WTC11 (cell line): ENCODE measurements at regions not wholly inside any gene's neighbourhood (a gene's known extent, or its start where the extent isn't known, plus 50 kb on each side); places are given as distances from the start of the nearest gene placed in this dataset.
"Not testable (repeated sequence)": the region's sequence is repeated elsewhere in the genome, so short reads cannot be mapped to it uniquely, and the experiment has no call there.

ENCODE experiments used
- ATAC-seq: fragments of 200-7000 bp; cut with Tn5 transposase; 2 replicates; pipeline ENCODE4 v1.10.0; 2021; ENCODE audit warnings: mild to moderate bottlenecking, moderate library complexity
- CTCF ChIA-PET: fragments of 300-600 bp; sonication (Branson Sonifier 250); formaldehyde crosslinking; loops from one replicate; lab custom pipeline; 2021; ENCODE audit warnings: antibody characterized with exemption; lab: Charles Lee
- POLR2A ChIA-PET: fragments of 350-600 bp; sonication (Branson Sonifier 250); formaldehyde crosslinking; loops from one replicate; lab custom pipeline; 2021; ENCODE audit warnings: antibody characterized with exemption; lab: Charles Lee
- DNase-seq: peaks from one replicate; pipeline ENCODE4 v3.0.0; 2021; ENCODE audit warnings: low spot score
- H3K27ac Mint-ChIP-seq: 2 replicates; pipeline ENCODE4 v1.8.0; 2021; ENCODE audit warnings: mixed read lengths
- H3K27me3 Mint-ChIP-seq: 2 replicates; pipeline ENCODE4 v1.8.0; 2021; ENCODE audit warnings: low read depth, mild to moderate bottlenecking, moderate library complexity, mixed read lengths
- H3K36me3 Mint-ChIP-seq: 2 replicates; pipeline ENCODE4 v1.8.0; 2021; ENCODE audit warnings: mixed read lengths
- H3K4me1 Mint-ChIP-seq: 2 replicates; pipeline ENCODE4 v1.8.0; 2022; ENCODE audit warnings: mixed read lengths
- H3K4me3 Mint-ChIP-seq: 2 replicates; pipeline ENCODE4 v1.8.0; 2021; ENCODE audit warnings: mild to moderate bottlenecking, moderate library complexity, mixed read lengths
- H3K9me3 Mint-ChIP-seq: 2 replicates; pipeline ENCODE4 v1.8.0; 2021; ENCODE audit warnings: mixed read lengths
- ATF6 ChIP-seq: sonication (generic); formaldehyde crosslinking; IDR thresholded peaks from 2 replicates; pipeline ENCODE4 v1.8.1; 2023; ENCODE audit warnings: mild to moderate bottlenecking, missing genetic modification reagents
- CBFB ChIP-seq: sonication (generic); formaldehyde crosslinking; IDR thresholded peaks from 2 replicates; pipeline ENCODE4 v1.8.1; 2022; ENCODE audit warnings: mild to moderate bottlenecking, low read depth, missing genetic modification reagents
- E2F1 ChIP-seq: sonication (generic); formaldehyde crosslinking; IDR thresholded peaks from 2 replicates; pipeline ENCODE4 v1.8.0; 2022; ENCODE audit warnings: mild to moderate bottlenecking, missing genetic modification reagents
- EMX1 ChIP-seq: fragments of 250-450 bp; sonication (Bioruptor Pico); IDR thresholded peaks from 2 replicates; pipeline ENCODE4 v1.8.0; 2021; ENCODE audit warnings: mild to moderate bottlenecking
- FOXJ3 ChIP-seq: sonication (generic); formaldehyde crosslinking; IDR thresholded peaks from 2 replicates; pipeline ENCODE4 v1.9.0; 2021; ENCODE audit warnings: missing genetic modification reagents, mild to moderate bottlenecking, borderline replicate concordance
- FOXP1 ChIP-seq: sonication (generic); formaldehyde crosslinking; IDR thresholded peaks from 2 replicates; pipeline ENCODE4 v1.8.0; 2022; ENCODE audit warnings: missing genetic modification reagents, mild to moderate bottlenecking, moderate library complexity, borderline replicate concordance
- FOXP4 ChIP-seq: sonication (generic); formaldehyde crosslinking; IDR thresholded peaks from 2 replicates; pipeline ENCODE4 v1.8.0; 2022; ENCODE audit warnings: mild to moderate bottlenecking, missing genetic modification reagents
- GABPB1 ChIP-seq: sonication (generic); formaldehyde crosslinking; IDR thresholded peaks from 2 replicates; pipeline ENCODE4 v1.8.1; 2023; ENCODE audit warnings: mild to moderate bottlenecking, missing genetic modification reagents
- IRF1 ChIP-seq: sonication (generic); formaldehyde crosslinking; IDR thresholded peaks from 2 replicates; pipeline ENCODE4 v1.8.0; 2023; ENCODE audit warnings: missing genetic modification reagents
- IRF2 ChIP-seq: sonication (generic); formaldehyde crosslinking; IDR thresholded peaks from 2 replicates; pipeline ENCODE4 v1.8.0; 2022; ENCODE audit warnings: low read depth, missing genetic modification reagents, borderline replicate concordance
- NFE2L1 ChIP-seq: sonication (generic); formaldehyde crosslinking; IDR thresholded peaks from 2 replicates; pipeline ENCODE4 v1.8.1; 2023; ENCODE audit warnings: missing genetic modification reagents
- NFYB ChIP-seq: sonication (generic); formaldehyde crosslinking; conservative IDR thresholded peaks from 2 replicates; pipeline ENCODE4 v1.8.0; 2022; ENCODE audit warnings: low read depth, missing genetic modification reagents
- NR3C1 ChIP-seq: sonication (generic); formaldehyde crosslinking; conservative IDR thresholded peaks from 2 replicates; pipeline ENCODE4 v1.8.1; 2023; ENCODE audit warnings: low read depth, mild to moderate bottlenecking, missing genetic modification reagents
- PRRX2 ChIP-seq: fragments of 250-450 bp; sonication (Bioruptor Pico); IDR thresholded peaks from 2 replicates; pipeline ENCODE4 v1.8.0; 2021; ENCODE audit warnings: mild to moderate bottlenecking
- SOX15 ChIP-seq: fragments of 250-450 bp; sonication (Bioruptor Pico); IDR thresholded peaks from 2 replicates; pipeline ENCODE4 v1.9.0; 2021; ENCODE audit warnings: mild to moderate bottlenecking
- TEAD1 ChIP-seq: sonication (generic); formaldehyde crosslinking; IDR thresholded peaks from 2 replicates; pipeline ENCODE4 v1.8.0; 2022; ENCODE audit warnings: mild to moderate bottlenecking, missing genetic modification reagents
- TEAD4 ChIP-seq: sonication (generic); formaldehyde crosslinking; IDR thresholded peaks from 2 replicates; pipeline ENCODE4 v1.8.0; 2022; ENCODE audit warnings: mild to moderate bottlenecking, missing genetic modification reagents
- ZMAT4 ChIP-seq: fragments of 250-450 bp; sonication (Bioruptor Pico); IDR thresholded peaks from 2 replicates; pipeline ENCODE4 v1.9.0; 2021; ENCODE audit warnings: mild to moderate bottlenecking
- ZNF232 ChIP-seq: sonication (generic); formaldehyde crosslinking; IDR thresholded peaks from 2 replicates; pipeline ENCODE4 v1.8.0; 2022; ENCODE audit warnings: mild to moderate bottlenecking, missing genetic modification reagents
- ZNF281 ChIP-seq: sonication (generic); formaldehyde crosslinking; IDR thresholded peaks from 2 replicates; pipeline ENCODE4 v1.8.0; 2023; ENCODE audit warnings: mild to moderate bottlenecking, missing genetic modification reagents
- ZNF423 ChIP-seq: fragments of 250-450 bp; sonication (Bioruptor Pico); IDR thresholded peaks from 2 replicates; pipeline ENCODE4 v2.1.2; 2022; ENCODE audit warnings: mild to moderate bottlenecking, moderate library complexity

- TF ChIP-seq ATF6 (CRISPR knock-in tag), result no peak
- TF ChIP-seq EMX1, result no peak
- no peak for TF ChIP-seq ZNF423 (CRISPR knock-in tag)
- TF ChIP-seq GABPB1 (CRISPR knock-in tag), result 0 out of 2 replicates have a peak, but pooled peaks have one; percentile 43
- no peak for TF ChIP-seq E2F1 (CRISPR knock-in tag)
These were observed 120.8 kb downstream of the OR2B2 start (continued) for GRCh38 chr6:27791182-27791943.

GRCh38 chr6:27788376-27788775, 123.8 kb downstream of the OR2B2 start:
- ATAC-seq, H3K4me1 Mint-ChIP-seq, POLR2A ChIA-PET, H3K27ac Mint-ChIP-seq, DNase-seq, H3K36me3 Mint-ChIP-seq, H3K4me3 Mint-ChIP-seq, H3K9me3 Mint-ChIP-seq, CTCF ChIA-PET: not testable (repeated sequence)
- H3K27me3 Mint-ChIP-seq, result peaks cover 43% of the 10 kb centered on the region

- ChIA-PET POLR2A (interaction anchor here (0.5 kb wide), 1 partner anchor 16 kb away, joined by 3 read pairs; no protein-coding TSS in a partner anchor), CTCF (interaction anchor here (1.1 to 3.1 kb wide), 3 partner anchors 10 to 34 kb away, joined by 4 to 23 read pairs (median 5); no protein-coding TSS in a partner anchor)
- Mint-ChIP-seq H3K4me1 (peaks cover under 1% of the 10 kb centered on the region), H3K27me3 (peaks cover 66% of the 10 kb centered on the region), H3K36me3 (no peaks in the 10 kb centered on the region), H3K4me3 (no peak overlapping the region), H3K9me3 (no peaks in the 10 kb centered on the region), H3K27ac (no peak overlapping the region)
- no peak for DNase-seq
- ATAC-seq, result no peak
- TF ChIP-seq ZNF281 (no peak), TEAD4 (CRISPR knock-in tag) (no peak), FOXP1 (no peak), ZMAT4 (CRISPR knock-in tag) (no peak), SOX15 (CRISPR knock-in tag) (no peak), NFE2L1 (no peak), TEAD1 (CRISPR knock-in tag) (no peak), FOXJ3 (CRISPR knock-in tag) (no peak)
These were observed 126.1 kb downstream of the OR2B2 start for GRCh38 chr6:27786048-27786447.

- ATAC-seq, result no peak
- no peak for TF ChIP-seq ZNF232 (CRISPR knock-in tag)
- no peak for TF ChIP-seq NR3C1 (CRISPR knock-in tag)
- TF ChIP-seq CBFB (CRISPR knock-in tag), result no peak
- TF ChIP-seq IRF1 (CRISPR knock-in tag), result no peak
- TF ChIP-seq ZMAT4 (CRISPR knock-in tag), result no peak
- no peak for TF ChIP-seq NFYB (CRISPR knock-in tag)
- no peak for TF ChIP-seq FOXP4 (CRISPR knock-in tag)
- no peak for TF ChIP-seq PRRX2 (CRISPR knock-in tag)
- no peak for TF ChIP-seq IRF2 (CRISPR knock-in tag)
- ChIA-PET POLR2A (interaction anchor here (0.5 kb wide), 1 partner anchor 15 kb away, joined by 3 read pairs; no protein-coding TSS in a partner anchor), CTCF (interaction anchor here (0.8 to 3.1 kb wide), 3 partner anchors 13 to 33 kb away, joined by 4 to 23 read pairs (median 5); no protein-coding TSS in a partner anchor)
- H3K27ac Mint-ChIP-seq, result no peak overlapping the region
- no peaks in the 10 kb centered on the region for H3K9me3 Mint-ChIP-seq
- peaks cover 6% of the 10 kb centered on the region for H3K4me1 Mint-ChIP-seq
- no peaks in the 10 kb centered on the region for H3K36me3 Mint-ChIP-seq
- no peak overlapping the region for H3K4me3 Mint-ChIP-seq
- H3K27me3 Mint-ChIP-seq, result peaks cover 74% of the 10 kb centered on the region
- no peak for DNase-seq
These were observed 126.9 kb downstream of the OR2B2 start for GRCh38 chr6:27785294-27785693.
